ENCODE measurements at regions not wholly inside any gene's neighbourhood (a gene's known extent, or its start where the extent isn't known, plus 50 kb on each side); places are given as distances from the start of the nearest gene placed in this dataset.

DNA sequence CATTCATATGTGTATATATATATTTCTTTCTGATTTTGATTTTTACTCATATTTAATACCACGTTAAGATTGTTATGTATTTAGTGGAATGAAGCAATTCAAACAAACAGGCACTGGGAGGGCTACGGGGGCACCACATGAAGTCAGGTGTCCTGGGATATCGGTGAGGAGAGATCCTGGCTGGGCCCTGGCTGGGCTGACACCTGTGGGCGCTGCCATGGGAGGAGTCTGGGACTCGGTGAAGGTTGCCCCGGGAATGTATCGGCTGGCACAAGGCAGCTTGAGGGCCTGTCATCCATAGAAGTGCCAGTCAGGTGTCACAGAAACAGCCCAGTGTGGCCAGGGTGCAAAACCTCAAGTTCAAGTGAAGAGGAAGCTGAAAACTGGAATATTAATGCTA lies 766.9 kb upstream of the ARPP21 start:
- TF ChIP-seq, protein P1, sequence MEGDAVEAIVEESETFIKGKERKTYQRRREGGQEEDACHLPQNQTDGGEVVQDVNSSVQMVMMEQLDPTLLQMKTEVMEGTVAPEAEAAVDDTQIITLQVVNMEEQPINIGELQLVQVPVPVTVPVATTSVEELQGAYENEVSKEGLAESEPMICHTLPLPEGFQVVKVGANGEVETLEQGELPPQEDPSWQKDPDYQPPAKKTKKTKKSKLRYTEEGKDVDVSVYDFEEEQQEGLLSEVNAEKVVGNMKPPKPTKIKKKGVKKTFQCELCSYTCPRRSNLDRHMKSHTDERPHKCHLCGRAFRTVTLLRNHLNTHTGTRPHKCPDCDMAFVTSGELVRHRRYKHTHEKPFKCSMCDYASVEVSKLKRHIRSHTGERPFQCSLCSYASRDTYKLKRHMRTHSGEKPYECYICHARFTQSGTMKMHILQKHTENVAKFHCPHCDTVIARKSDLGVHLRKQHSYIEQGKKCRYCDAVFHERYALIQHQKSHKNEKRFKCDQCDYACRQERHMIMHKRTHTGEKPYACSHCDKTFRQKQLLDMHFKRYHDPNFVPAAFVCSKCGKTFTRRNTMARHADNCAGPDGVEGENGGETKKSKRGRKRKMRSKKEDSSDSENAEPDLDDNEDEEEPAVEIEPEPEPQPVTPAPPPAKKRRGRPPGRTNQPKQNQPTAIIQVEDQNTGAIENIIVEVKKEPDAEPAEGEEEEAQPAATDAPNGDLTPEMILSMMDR (IDR thresholded peaks at IDR 0.05) = no peak
- TF ChIP-seq POLR2A (IDR thresholded peaks at IDR 0.05) = no peak

Data from tibial nerve (tissue), 3 donors.